GM12874 (cell line): ENCODE measurements at regions not wholly inside any gene's neighbourhood (a gene's known extent, or its start where the extent isn't known, plus 50 kb on each side); places are given as distances from the start of the nearest gene placed in this dataset.

Source experiments
- TF ChIP-seq, protein P1 (sequence below): IDR thresholded peaks from 2 replicates; pipeline ENCODE4 v1.5.1; 2011; ENCODE audit warnings: low read depth, mild to moderate bottlenecking, control low read depth, low read length, moderate library complexity; ENCODE audit not compliant: insufficient read depth

DNA sequence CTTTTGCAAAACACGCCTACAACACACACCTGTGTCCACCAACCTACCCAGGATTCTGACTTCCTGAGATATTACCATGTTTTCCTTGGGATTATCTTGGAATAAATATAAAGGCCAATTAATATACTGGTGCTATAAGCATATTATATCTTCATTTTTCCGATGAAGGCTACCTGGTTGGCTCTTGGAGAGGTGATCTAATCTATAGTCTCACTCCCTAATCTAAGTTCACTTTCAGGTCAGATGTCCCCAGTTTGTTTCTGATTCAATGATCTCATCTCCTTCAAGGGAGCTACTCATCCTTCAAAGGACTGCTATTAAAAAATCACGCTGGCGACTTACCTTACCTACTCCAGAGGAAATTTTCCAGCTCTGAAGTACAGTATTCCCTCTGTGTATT, 517.5 kb downstream of the KLF5 start:
- TF ChIP-seq, protein P1, sequence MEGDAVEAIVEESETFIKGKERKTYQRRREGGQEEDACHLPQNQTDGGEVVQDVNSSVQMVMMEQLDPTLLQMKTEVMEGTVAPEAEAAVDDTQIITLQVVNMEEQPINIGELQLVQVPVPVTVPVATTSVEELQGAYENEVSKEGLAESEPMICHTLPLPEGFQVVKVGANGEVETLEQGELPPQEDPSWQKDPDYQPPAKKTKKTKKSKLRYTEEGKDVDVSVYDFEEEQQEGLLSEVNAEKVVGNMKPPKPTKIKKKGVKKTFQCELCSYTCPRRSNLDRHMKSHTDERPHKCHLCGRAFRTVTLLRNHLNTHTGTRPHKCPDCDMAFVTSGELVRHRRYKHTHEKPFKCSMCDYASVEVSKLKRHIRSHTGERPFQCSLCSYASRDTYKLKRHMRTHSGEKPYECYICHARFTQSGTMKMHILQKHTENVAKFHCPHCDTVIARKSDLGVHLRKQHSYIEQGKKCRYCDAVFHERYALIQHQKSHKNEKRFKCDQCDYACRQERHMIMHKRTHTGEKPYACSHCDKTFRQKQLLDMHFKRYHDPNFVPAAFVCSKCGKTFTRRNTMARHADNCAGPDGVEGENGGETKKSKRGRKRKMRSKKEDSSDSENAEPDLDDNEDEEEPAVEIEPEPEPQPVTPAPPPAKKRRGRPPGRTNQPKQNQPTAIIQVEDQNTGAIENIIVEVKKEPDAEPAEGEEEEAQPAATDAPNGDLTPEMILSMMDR = no peak

DNA sequence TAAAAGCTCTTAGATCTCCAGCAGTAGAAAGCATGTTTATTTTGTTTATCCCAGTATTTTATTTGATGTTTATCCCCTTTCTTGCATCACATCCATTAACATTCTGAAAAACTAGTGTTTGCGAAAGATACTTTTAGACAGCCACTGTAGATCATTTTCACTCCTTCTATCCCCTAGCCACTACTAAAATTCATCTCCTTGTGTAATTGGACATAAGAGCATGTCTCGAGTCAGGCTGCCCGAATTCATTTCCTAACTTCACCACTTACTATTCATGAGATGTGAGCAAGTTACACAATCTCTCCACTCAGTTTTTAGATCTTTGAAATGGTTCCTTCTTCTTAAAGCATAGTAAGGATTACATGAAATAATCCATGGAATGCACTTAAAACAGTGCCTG, 514.0 kb downstream of the KLF5 start:
- TF ChIP-seq, protein P1 = no peak

- TF ChIP-seq, protein P1 = no peak
These were observed 512.6 kb downstream of the KLF5 start for GRCh38 chr13:73571376-73571775.

DNA sequence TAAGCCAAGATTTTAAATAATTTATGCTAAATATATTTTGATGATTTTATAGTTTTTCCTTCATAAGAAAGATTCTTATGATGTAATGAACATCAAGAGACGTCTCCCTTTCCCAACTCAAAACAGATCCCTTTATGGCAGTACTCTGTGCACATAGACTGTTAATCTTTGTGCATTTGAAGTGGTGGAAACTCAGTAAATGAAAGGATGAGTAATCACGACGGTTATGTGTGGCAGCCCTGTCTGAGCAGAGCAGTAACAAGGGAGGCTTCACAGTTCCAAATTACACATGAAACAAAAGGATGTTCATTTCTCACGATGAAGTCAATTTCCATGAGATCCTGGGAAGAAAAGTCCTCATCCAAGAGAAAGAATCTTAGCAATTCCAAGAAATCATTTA, 498.1 kb downstream of the KLF5 start:
- TF ChIP-seq, protein P1 = no peak

DNA sequence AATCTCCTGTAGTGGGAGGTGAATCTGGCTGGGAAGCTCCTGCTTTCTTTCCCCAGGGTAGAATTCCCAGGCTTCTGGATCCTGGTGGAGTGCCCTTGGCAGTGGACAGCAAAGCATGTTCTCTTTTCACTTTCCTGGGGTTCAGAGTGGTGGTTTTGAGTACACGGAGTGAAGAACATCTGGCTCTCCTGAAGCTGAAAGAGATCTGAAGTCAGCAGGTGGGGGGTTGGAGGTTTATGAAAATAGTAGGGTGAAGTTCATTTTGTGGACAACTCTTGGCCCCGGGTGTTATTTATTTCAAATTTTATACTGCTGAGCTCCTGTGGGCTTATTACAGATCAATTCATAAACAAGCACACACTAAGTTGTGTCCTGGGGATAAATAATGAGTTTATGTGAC, 497.3 kb downstream of the KLF5 start:
- TF ChIP-seq, protein P1 = no peak

- TF ChIP-seq, protein P1 = no peak
These were observed 492.9 kb downstream of the KLF5 start for GRCh38 chr13:73551736-73552135.

GRCh38 chr13:73549717-73550116, 490.9 kb downstream of the KLF5 start:
- TF ChIP-seq, protein P1 = no peak

DNA sequence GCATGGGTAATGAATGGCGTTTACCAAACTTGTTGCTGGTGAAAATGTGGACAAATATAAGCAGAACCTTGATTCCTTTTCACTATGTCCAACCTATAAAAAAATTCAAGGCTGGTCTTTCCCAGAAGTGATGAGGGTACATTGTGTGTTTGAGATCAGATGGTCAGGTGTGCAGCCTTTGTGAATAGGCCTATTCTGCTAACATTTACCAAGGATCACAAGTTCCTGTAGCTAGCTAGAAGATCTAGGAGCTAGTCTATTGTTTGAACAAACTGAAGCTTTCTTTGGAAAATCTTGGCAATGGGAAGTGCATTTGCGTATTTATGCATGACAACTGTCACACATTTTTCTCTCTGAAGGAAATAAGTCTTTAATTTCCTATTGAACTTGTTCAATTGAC, 489.6 kb downstream of the KLF5 start:
- TF ChIP-seq, protein P1 = no peak
